Epithelial cell of proximal tubule (primary cell): ENCODE measurements at regions not wholly inside any gene's neighbourhood (a gene's known extent, or its start where the extent isn't known, plus 50 kb on each side); places are given as distances from the start of the nearest gene placed in this dataset.

Experiments
- DNase-seq: peaks from one replicate; pipeline ENCODE4 v3.0.0-alpha.2; 2011; ENCODE audit warnings: low read depth
- H3K4me3 ChIP-seq: 2 replicates; pipeline ENCODE4 v1.5.1; 2011; ENCODE audit warnings: low read depth, mild to moderate bottlenecking, low read length
- CTCF ChIP-seq: conservative IDR thresholded peaks from 2 replicates; pipeline ENCODE4 v1.5.1; 2012; ENCODE audit warnings: low read depth, mild to moderate bottlenecking, low read length

- DNase-seq: no peak
Observed at GRCh38 chr5:28788954-28789353, 1750.6 kb upstream of the CDH9 start.

DNA sequence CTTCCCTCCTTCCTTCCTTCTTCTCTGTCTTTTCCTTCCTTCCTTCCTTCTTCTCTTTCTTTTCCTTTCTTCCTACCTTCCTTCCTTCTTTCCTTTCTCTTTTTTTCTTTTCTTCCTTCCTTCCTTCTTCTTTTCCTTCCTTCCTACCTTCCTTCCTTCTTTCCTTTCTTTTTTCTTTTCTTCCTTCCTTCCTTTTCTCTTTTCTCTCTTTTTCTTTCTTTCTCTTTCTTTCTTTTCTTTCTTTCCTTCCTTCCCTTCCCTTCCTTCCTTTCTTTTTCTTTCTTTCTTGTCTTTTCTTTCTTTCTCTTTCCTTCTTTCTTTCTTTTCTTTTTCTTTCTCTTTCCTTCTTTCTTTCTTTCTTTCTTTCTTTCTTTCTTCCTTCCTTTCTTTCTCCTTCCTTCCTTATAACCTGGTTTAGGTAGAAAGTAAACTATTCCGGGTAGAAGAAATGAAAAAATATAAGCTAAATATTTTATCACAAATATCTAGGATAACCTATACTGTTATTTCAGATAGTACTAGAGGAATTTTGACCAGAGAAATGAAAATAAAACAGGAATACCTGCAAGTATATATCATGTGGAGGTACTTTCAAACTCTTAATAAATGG is 1741.8 kb upstream of the CDH9 start:
- no peak for DNase-seq
- no peak for TF ChIP-seq CTCF

More at GRCh38 chr5:28788954-28789353, 1750.6 kb upstream of the CDH9 start:
- no peak for TF ChIP-seq CTCF
- no peak overlapping the region for H3K4me3 ChIP-seq

DNA sequence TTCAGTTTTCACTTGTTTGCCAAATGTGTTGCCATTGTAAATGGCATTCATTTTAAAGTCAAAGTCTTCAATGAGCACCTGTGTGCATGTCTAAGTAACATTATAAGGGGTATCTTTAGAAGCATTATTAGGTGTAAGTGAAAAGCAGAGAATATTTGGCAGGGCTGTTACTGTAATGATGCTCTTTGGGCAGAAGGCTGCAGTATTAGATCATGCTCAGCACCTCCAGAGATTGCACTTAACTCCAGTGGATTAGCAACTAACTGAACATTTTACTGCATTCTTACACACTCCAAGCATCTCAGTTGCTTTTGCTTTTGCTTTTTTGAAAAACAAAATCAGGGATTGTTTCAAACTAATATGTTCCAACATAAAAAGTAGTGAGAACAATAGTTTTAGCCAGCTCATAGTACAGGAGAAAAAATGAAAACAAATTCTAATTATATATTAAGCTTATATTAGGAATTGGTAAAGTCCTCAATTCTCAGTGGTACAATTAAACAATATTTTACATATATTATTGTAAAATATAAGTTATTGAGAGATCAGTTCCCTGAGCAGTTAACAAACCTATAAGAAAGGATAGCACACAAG is 1740.9 kb upstream of the CDH9 start:
- DNase-seq: no peak
- H3K4me3 ChIP-seq: no peak overlapping the region
- TF ChIP-seq CTCF: peak; percentile 37

More for the DNA sequence above, 1741.8 kb upstream of the CDH9 start:
- no peak overlapping the region for H3K4me3 ChIP-seq

DNA sequence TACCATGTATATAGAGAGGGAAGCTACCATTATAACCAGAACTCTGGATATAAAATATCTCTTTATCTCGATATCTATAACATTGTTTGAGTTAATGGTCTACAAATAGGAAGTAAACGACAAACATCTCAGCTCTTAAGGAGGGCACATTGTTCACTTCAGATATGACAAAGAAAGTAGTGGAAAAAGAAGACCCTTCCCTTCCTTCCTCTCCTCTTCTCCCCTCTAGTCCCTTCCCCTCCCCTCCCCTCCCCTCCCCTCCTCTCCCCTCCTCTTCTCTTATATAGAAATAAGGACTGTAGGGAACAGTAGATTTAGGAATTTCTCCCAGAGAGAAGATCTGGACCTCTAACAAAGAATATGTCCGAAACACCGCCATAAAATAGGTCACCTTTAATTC is 1731.9 kb upstream of the CDH9 start:
- no peak for TF ChIP-seq CTCF
- no peak overlapping the region for H3K4me3 ChIP-seq
- DNase-seq: no peak

- peak; percentile 59 for TF ChIP-seq CTCF
- DNase-seq: peak; percentile 15
- no peak overlapping the region for H3K4me3 ChIP-seq
Observed at GRCh38 chr5:28766565-28767158, 1728.3 kb upstream of the CDH9 start.

- DNase-seq: no peak
- H3K4me3 ChIP-seq: no peak overlapping the region
- no peak for TF ChIP-seq CTCF
Observed at GRCh38 chr5:28751396-28751795, 1713.0 kb upstream of the CDH9 start.
